DND-41 (cell line): ENCODE measurements at regions not wholly inside any gene's neighbourhood (a gene's known extent, or its start where the extent isn't known, plus 50 kb on each side); places are given as distances from the start of the nearest gene placed in this dataset.

Source experiments
- EZH2 ChIP-seq: IDR thresholded peaks from 3 replicates; pipeline ENCODE4 v1.6.1; 2012; ENCODE audit warnings: borderline replicate concordance, low read depth, mild to moderate bottlenecking, moderate library complexity, low read length, inconsistent platforms; ENCODE audit not compliant: severe bottlenecking
- TF ChIP-seq, protein P1 (sequence below): IDR thresholded peaks from 2 replicates; pipeline ENCODE4 v1.5.1; 2012; ENCODE audit warnings: borderline replicate concordance, low read length, moderate library complexity, mild to moderate bottlenecking; ENCODE audit not compliant: poor library complexity, severe bottlenecking; ENCODE audit errors: extremely low read depth

DNA sequence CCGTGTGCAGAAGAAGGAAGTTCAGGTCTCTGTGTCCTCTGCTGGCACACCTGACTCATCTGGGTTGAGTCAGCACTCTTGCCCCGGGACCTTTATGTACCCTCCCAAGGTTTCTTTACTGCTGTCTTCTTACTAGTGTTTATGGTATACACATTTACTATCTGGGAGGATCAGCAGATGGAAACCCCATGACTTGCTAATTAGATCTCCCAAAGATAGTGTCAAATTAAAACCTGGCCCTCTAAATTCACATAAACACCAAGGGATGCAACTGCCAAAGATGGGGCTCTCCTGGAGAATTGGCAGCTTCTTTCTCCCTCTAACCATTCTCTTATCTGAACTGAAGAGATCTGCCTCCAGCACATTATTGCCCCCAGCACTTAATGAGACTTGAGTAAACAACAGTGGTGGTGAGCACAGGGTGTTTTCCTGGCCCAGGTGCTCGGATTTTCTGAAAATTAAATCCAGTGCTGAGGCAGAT, 718.1 kb upstream of the SOX9 start:
- TF ChIP-seq, protein P1, sequence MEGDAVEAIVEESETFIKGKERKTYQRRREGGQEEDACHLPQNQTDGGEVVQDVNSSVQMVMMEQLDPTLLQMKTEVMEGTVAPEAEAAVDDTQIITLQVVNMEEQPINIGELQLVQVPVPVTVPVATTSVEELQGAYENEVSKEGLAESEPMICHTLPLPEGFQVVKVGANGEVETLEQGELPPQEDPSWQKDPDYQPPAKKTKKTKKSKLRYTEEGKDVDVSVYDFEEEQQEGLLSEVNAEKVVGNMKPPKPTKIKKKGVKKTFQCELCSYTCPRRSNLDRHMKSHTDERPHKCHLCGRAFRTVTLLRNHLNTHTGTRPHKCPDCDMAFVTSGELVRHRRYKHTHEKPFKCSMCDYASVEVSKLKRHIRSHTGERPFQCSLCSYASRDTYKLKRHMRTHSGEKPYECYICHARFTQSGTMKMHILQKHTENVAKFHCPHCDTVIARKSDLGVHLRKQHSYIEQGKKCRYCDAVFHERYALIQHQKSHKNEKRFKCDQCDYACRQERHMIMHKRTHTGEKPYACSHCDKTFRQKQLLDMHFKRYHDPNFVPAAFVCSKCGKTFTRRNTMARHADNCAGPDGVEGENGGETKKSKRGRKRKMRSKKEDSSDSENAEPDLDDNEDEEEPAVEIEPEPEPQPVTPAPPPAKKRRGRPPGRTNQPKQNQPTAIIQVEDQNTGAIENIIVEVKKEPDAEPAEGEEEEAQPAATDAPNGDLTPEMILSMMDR: no peak
- no peak for TF ChIP-seq EZH2
